GM19035 (cell line): ENCODE measurements at regions not wholly inside any gene's neighbourhood (a gene's known extent, or its start where the extent isn't known, plus 50 kb on each side); places are given as distances from the start of the nearest gene placed in this dataset.

Experiments
- ATAC-seq: cut with Tn5 transposase; IDR thresholded peaks from one replicate; pipeline ENCODE4 v1.9.1; 2021; ENCODE audit not compliant: unreplicated experiment

DNA sequence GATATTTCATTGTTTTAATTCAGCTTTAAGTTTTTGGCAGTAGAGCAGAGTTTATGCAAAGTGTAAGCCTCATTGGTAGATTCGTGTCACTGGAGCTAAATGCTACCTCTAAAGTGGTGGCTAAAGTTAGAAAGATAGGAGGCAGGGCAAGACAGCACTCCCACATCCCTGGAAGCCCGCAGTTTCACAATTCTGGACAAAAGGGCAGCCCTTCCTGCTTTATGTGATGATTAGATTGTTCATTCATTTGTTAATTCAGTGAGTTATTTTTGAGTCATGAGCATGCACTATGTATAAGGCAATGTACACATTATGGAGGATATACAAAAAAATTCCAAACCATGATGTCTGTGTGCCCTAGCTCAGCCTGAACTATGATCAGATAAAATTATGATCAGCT, 52.1 kb upstream of the EIF3M start:
- no peak for ATAC-seq

DNA sequence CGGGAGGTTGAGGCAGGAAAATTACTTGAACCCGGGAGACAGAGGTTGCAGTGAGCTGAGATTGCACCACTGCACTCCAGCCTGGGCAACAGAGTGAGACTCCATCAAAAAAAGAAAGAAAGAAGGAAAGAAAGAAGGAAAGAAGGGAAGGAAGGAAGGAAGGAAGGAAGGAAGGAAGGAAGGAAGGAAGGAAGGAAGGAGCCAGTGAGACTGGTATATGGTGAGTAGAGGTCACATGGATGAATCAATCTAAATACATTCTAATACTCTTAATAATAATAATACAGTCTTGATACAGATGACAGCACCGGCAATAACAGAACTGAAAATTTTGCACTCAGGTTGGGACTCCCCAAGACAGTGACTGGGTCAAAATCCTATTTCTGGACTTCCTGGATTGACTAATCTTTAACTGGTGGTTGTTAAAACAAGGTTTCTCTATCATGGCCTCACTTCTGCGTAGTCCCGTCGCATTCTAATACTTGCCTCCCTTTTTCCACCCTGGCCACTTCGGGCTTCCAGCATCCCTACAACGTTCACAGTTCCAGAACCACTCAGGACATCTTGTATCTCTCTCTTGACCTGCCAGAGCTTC, 53.5 kb upstream of the EIF3M start:
- peak; percentile 97 for ATAC-seq

DNA sequence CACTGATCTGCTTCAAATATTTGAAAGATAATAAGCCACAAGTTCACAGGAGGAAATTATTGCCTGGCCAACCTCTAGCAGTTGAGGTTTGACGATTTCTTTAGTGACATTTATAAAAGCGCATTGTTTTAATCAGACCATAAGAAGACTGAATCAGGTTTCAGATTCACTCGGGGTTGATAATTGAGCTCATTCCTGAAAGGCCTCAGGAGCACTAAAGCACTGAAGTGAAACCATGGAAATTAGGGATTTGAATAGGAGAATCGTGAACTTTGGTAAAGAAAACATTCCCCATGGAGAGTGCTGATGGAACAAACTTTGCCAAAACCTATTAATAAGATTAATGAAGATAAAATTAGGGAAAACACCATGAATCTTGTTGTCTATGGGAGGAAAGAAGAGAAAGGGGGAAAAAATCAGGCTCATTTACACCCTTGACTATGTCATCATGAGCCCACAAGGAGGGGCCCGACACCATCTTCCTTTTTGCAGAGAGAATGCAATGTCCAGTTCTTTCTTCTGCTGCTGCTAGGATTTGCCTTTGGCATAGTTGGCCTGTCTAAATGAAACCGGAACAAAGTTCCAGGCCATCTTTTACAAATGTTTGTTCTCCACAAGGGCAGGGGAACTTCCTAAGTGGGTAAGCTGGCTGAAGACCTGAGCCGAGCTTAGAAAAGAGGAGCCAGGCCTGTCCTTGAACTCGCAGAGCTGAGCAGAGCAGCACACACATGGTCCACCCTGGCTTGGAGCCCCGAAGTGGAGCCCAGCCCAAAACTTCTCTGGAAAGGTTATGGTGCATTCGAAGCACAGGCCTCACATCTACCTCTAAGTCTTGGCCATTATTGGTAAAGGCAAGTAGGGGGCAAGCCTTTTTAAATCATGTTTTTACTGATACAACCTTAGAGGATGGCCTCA, 56.1 kb upstream of the EIF3M start:
- ATAC-seq: no peak

DNA sequence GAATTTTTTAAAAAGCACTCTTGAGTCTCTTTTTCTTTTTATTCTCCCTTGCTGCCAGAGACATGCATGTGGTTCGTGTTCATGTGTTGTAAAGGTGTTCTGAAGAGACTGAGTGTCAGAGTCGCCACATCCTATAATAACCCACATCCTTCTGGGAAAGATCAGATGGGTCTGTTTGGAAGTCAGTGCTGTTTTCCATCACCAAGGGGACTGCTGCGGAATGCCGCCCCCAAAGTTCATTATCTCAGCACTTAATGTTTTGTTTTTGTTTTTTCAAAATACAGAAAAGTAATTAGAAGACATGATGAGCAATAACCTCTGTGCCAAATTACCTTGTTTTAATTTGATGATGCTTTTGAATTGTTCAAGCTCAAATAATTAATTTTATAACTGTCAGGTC, 56.9 kb upstream of the EIF3M start:
- no peak for ATAC-seq

DNA sequence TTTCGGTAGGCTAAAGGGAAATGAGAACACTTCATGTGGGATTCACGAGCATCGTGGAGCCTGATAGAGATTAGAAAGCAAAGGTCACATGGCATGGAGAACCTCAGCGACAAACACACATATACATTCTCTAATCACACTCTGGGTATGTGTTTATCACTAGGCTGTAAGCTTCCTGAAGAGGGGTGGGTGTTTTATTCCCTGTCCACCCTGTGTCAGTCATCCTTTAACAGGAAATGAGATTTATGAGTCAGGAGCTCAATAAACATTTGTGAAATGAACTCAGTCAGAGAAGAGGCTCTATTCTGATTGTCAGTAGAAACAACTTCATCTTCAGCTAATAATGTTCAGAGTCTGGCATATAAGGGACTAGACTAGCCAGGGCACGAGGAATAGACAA, 71.7 kb upstream of the EIF3M start:
- no peak for ATAC-seq

DNA sequence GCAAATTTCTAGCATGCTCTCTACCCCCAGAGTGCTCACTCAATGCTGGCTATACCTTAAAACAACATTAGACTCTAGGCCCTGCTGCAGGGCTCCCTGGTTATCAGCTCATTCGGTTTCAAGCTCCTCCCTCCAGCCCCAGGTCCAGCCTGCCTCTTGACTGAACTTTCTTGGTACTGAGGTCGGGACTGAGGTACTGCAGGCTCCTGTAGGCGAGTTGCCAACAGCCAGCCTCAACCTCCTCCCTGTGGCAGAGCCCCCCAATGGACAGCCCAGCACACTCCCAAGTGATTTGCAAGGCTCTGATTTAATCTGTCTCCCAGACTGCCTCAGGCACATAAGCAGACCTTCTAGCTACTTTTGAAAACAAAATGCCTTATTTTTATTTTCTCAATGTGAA, 73.6 kb upstream of the EIF3M start:
- no peak for ATAC-seq

DNA sequence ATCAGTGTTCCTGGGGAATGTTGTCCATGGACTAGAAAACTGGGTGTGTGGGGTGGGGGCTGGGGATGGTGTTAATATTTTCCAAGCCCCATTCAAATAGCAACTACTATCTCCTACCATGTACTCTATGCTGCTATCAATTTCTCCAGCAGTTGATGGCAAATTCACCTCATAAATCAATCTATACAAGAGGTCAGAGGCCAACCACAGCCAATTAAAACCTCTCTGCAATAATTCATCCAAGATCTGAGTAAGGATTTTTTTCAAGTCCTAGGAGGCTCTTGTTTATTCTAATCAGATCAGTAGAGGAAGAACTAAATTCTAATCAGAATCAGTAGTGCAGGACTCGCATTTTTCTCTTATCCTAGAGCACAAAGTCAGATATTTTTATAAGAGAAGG, 73.4 kb upstream of the WT1 start:
- ATAC-seq: no peak

DNA sequence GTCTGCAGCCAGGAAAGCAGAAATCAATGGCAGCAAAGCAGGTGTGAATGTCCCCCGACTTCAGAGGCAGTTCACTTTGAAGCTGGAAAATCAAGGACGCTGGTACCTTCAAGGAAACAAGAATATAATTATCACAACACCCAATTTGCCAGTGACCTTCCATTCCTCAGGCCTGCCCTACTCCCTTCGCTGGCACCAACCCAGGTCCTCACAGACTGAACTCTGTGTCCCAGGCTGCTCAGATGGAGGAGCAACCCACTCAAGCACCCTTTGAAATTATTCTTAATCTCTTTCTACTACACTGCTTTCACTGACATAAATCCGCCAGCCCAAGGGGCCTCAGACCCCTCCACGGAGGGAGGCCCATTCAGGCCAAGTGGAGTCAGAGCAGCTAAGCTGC, 64.7 kb upstream of the WT1 start:
- no peak for ATAC-seq

DNA sequence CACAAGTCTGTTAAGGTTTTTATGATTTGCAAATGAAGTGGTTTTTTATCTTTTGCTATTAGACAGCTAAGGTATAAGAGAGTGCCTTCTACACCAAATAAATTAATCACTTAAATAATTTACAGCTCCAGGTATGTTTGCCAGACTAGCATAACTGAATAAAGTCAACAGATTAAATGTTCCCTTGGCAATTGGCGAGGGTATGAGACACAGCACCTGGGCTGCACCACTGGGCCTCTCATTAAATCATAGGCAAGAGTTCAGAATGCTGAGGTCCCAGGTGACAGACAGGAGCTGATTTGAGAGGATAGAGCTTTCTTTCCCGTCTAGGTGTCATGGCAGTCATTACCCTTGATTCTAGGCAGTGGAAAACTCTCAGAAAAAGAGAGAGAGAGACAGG, 62.6 kb upstream of the WT1 start:
- no peak for ATAC-seq

DNA sequence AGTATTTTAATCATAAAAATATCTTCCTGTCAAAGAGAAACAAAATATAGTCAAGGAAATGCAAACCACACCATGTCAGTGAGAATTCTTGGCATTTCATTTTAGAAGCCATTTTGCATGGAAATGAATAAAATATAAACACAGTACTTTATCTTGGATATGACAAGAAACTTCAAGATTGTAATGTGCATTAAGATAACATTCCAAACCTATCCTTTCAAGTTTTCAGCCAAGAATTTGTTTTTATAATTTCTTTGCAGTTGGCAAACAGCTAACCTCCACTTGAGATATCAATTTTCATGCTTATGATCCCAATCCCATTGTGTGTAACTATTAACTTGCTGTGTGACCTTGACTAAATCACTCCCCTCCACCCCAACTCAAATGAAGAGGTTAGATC, 59.3 kb upstream of the WT1 start:
- no peak for ATAC-seq

DNA sequence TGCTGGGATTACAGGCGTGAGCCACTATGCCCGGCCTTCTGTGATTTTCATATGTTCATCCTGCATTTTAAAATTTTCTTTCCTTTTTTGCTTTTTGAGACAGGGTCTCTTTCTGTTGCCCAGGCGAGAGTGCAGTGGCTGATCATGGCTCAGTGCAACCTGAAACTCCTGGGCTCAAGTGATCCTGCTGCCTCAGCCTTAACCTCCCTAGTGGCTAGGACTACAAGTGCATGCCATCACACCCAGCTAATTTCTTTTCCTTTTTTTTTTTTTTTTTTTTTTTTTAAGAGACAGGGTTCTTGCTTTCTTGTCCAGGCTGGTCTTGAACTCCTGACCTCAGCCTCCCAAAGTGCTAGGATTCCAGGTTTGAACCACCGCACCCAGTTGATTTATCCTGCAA, 54.1 kb upstream of the WT1 start:
- no peak for ATAC-seq

DNA sequence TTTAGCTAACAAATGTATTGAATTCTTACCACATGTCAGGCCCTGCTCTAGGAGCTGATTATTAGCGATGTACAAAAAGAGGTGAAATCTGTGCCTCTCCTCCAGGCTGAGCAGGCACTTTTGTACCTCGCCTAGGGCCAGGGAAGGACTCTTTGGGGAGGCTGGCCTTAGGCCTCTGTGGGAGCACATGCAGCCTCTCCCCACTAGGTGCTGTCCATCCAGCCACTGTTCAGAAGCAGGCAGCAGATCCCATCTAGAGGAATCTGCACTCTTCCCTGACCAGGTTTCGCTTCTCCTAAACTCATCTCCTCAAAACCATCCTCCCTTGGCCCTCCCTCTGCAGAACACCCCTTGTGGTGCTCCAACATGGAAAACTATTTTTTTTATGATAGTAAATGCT, 51.9 kb upstream of the WT1 start:
- ATAC-seq: no peak

DNA sequence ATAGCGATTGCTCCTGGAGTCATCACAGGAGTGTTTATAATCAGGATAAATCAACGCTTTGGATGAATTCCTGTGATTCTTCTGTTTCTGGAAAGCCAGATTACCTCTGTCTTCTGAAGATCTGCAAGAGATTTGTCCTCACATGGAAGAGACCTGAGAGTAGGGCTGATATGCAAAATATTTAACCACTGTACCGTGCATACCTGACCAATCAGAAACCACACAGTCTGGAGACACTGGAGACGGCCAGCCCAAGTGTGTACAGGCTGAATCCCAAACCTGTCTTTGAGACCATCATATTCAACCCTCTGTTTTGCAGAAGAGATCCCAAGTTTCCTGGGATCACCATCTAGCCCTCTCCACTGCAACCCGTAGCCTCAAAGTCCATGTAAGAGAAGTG, 50.4 kb upstream of the WT1 start:
- no peak for ATAC-seq
